Breast epithelium (tissue), 3 donors: ENCODE measurements at regions not wholly inside any gene's neighbourhood (a gene's known extent, or its start where the extent isn't known, plus 50 kb on each side); places are given as distances from the start of the nearest gene placed in this dataset.

Experiments used
- CTCF ChIP-seq, 3 donors: fragments of 450-650 bp; IDR thresholded peaks; one replicate each; pipeline ENCODE4 v1.5.1; 2016 to 2017; ENCODE audit warnings: antibody characterized with exemption in 3 of 3, mild to moderate bottlenecking in 3 of 3, moderate library complexity in 3 of 3
- POLR2A ChIP-seq: fragments of 450-650 bp; IDR thresholded peaks from one replicate; pipeline ENCODE4 v1.6.1; 2016; ENCODE audit warnings: antibody characterized with exemption, mild to moderate bottlenecking, moderate library complexity
- POLR2AphosphoS5 ChIP-seq, 3 donors: sonication (generic); formaldehyde crosslinking; IDR thresholded peaks; one replicate each; pipeline ENCODE4 v1.6.1; 2017; ENCODE audit warnings: antibody characterized with exemption in 3 of 3

- TF ChIP-seq CTCF (IDR thresholded peaks at IDR 0.05) (no peak), POLR2AphosphoS5 (IDR thresholded peaks at IDR 0.05) (no peak), POLR2A (no peak)
Measured at GRCh38 chr18:46242183-46242582, 138.0 kb downstream of the HAUS1 start.
